Ishikawa (cell line): ENCODE measurements at regions not wholly inside any gene's neighbourhood (a gene's known extent, or its start where the extent isn't known, plus 50 kb on each side); places are given as distances from the start of the nearest gene placed in this dataset.

Experiments used
- CEBPB ChIP-seq: IDR thresholded peaks from 2 replicates; pipeline ENCODE4 v1.6.1; 2012
- CREB1 ChIP-seq: IDR thresholded peaks from 2 replicates; pipeline ENCODE4 v1.6.1; 2012; ENCODE audit warnings: low read depth
- EGR1 ChIP-seq: IDR thresholded peaks from 2 replicates; pipeline ENCODE4 v1.6.1; 2012
- REST ChIP-seq: IDR thresholded peaks from 2 replicates; pipeline ENCODE4 v1.6.1; 2012; ENCODE audit warnings: low read depth, mild to moderate bottlenecking
- TAF1 ChIP-seq: IDR thresholded peaks from 2 replicates; pipeline ENCODE4 v1.6.1; 2012; ENCODE audit warnings: low read depth, mild to moderate bottlenecking
- TF ChIP-seq, protein P1 (sequence below): IDR thresholded peaks from 2 replicates; pipeline ENCODE4 v1.6.1; 2012

- no peak for TF ChIP-seq REST
- no peak for TF ChIP-seq CREB1
- TF ChIP-seq EGR1: no peak
- TF ChIP-seq TAF1: no peak
- TF ChIP-seq, protein P1, sequence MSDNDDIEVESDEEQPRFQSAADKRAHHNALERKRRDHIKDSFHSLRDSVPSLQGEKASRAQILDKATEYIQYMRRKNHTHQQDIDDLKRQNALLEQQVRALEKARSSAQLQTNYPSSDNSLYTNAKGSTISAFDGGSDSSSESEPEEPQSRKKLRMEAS: no peak
- no peak for TF ChIP-seq CEBPB
These were observed 1293.7 kb upstream of the AUTS2 start for GRCh38 chr7:68304536-68304935.
